ENCODE measurements at regions not wholly inside any gene's neighbourhood (a gene's known extent, or its start where the extent isn't known, plus 50 kb on each side); places are given as distances from the start of the nearest gene placed in this dataset.

- Histone ChIP-seq H3K9me3 (ENCODE audit: control insufficient read depth, insufficient read depth, low read length) (no peaks in the 10 kb centered on the region), H3K18ac (ENCODE audit: low read depth, low read length) (no peak overlapping the region), H2AFZ (replicated peaks; ENCODE audit: low read length, poor library complexity) (no peak overlapping the region), H3K23ac (ENCODE audit: low read depth, low read length) (no peak overlapping the region), H3K4me1 (ENCODE audit: control insufficient read depth, insufficient read depth, low read length) (no peaks in the 10 kb centered on the region), H4K91ac (ENCODE audit: insufficient read depth, low read depth, low read length) (no peak overlapping the region), H2AK5ac (ENCODE audit: low read depth, low read length) (no peak overlapping the region), H4K8ac (ENCODE audit: low read depth in 2 of 2, low read length in 2 of 2) (no peak overlapping the region), H3K27me3 (ENCODE audit: control insufficient read depth, insufficient read depth, low read length) (no peaks in the 10 kb centered on the region; the same call in 1 of the 2 replicates), H3K9ac (ENCODE audit: low read depth, low read length) (no peak overlapping the region), H2BK5ac (ENCODE audit: low read depth, low read length, poor library complexity, severe bottlenecking) (no peak overlapping the region), H3K36me3 (ENCODE audit: control insufficient read depth, insufficient read depth, low read length) (no peaks in the 10 kb centered on the region), H3K79me1 (ENCODE audit: low read depth in 1 of 2, low read length in 2 of 2) (no peaks in the 10 kb centered on the region), H3K56ac (ENCODE audit: extremely low read depth, insufficient read depth, low read length) (no peak overlapping the region), H2AK9ac (replicated peaks; ENCODE audit: low read depth, low read length, poor library complexity) (no peak overlapping the region), H2BK120ac (ENCODE audit: low read depth, low read length) (no peak overlapping the region), H3K14ac (replicated peaks; ENCODE audit: low read depth, low read length) (no peak overlapping the region), H3K27ac (ENCODE audit: insufficient read depth, low read length) (no peak overlapping the region), H4K5ac (ENCODE audit: low read depth, low read length) (no peak overlapping the region), H3K4ac (ENCODE audit: low read depth, low read length) (no peak overlapping the region), H3K9me1 (ENCODE audit: insufficient read depth, low read length) (no peaks in the 10 kb centered on the region), H3K4me3 (ENCODE audit: insufficient read depth, low read depth, low read length) (no peak overlapping the region), H4K20me1 (ENCODE audit: insufficient read depth, low read length) (no peaks in the 10 kb centered on the region), H2BK15ac (ENCODE audit: low read depth, low read length) (no peak overlapping the region), H3K4me2 (ENCODE audit: low read depth, low read length) (no peak overlapping the region), H2BK20ac (ENCODE audit: low read depth, low read length) (no peak overlapping the region)
- CTCF ChIA-PET = no interaction called here
- POLR2A ChIA-PET (ENCODE audit: unreplicated experiment) = no interaction called here
- TF ChIP-seq, protein P1, sequence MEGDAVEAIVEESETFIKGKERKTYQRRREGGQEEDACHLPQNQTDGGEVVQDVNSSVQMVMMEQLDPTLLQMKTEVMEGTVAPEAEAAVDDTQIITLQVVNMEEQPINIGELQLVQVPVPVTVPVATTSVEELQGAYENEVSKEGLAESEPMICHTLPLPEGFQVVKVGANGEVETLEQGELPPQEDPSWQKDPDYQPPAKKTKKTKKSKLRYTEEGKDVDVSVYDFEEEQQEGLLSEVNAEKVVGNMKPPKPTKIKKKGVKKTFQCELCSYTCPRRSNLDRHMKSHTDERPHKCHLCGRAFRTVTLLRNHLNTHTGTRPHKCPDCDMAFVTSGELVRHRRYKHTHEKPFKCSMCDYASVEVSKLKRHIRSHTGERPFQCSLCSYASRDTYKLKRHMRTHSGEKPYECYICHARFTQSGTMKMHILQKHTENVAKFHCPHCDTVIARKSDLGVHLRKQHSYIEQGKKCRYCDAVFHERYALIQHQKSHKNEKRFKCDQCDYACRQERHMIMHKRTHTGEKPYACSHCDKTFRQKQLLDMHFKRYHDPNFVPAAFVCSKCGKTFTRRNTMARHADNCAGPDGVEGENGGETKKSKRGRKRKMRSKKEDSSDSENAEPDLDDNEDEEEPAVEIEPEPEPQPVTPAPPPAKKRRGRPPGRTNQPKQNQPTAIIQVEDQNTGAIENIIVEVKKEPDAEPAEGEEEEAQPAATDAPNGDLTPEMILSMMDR (conservative IDR thresholded peaks at IDR 0.05; ENCODE audit: low read depth, low read length) = no peak
- TF ChIP-seq MXI1 (IDR thresholded peaks at IDR 0.05; ENCODE audit: borderline replicate concordance, low read depth, low read length) = no peak
- TF ChIP-seq USF2 (IDR thresholded peaks at IDR 0.05; ENCODE audit: low read depth, low read length) = no peak
- no peak for TF ChIP-seq POLR2A (IDR thresholded peaks at IDR 0.05; ENCODE audit: low read depth, low read length)
- TF ChIP-seq MAFK (IDR thresholded peaks at IDR 0.05; ENCODE audit: low read depth, low read length) = no peak
- no peak for TF ChIP-seq CEBPB (IDR thresholded peaks at IDR 0.05; ENCODE audit: low read depth, low read length)
- TF ChIP-seq ELK1 (IDR thresholded peaks at IDR 0.05; ENCODE audit: borderline replicate concordance, low read depth, low read length) = no peak
- TF ChIP-seq SMC3 (IDR thresholded peaks at IDR 0.05; ENCODE audit: low read depth, low read length) = no peak
- TF ChIP-seq CHD1 (IDR thresholded peaks at IDR 0.05; ENCODE audit: low read depth, low read length) = no peak
- BruUV-seq (replicated peaks) = no TSS peak
- intact Hi-C loops (cut with micrococcal nuclease) (no loop called here), dilution Hi-C loops (cut with HindIII; ENCODE audit: low sequenced_read_pairs, unreplicated experiment) (no loop called here), in situ Hi-C loops (cut with MboI; ENCODE audit: low sequenced_read_pairs) (no loop called here)
- no peak for ATAC-seq (ENCODE audit: low read depth)
- no peak for DNase-seq
- WGBS, 2 experiments (ENCODE audit: extremely low coverage in 2 of 2, insufficient read length in 1 of 2) = no CpG with 5 or more reads among the region's 1 CpG
Observed at GRCh38 chr10:76615049-76615448, 1022.6 kb downstream of the KCNMA1 start.
